CD4-positive, alpha-beta T cell treated with Interleukin-17A for 4 hours (primary cell): ENCODE measurements at regions not wholly inside any gene's neighbourhood (a gene's known extent, or its start where the extent isn't known, plus 50 kb on each side); places are given as distances from the start of the nearest gene placed in this dataset.
"Not testable (repeated sequence)": the region's sequence is repeated elsewhere in the genome, so short reads cannot be mapped to it uniquely, and the experiment has no call there.

ENCODE experiments used
- DNase-seq: peaks from one replicate; pipeline ENCODE4 v3.0.0-alpha.2; 2020; ENCODE audit warnings: mixed read lengths

GRCh38 chr10:63795094-63795860, 274.1 kb downstream of the REEP3 start:
- DNase-seq = no peak

- DNase-seq = no peak
Measured at GRCh38 chr10:63798599-63799498, 277.6 kb downstream of the REEP3 start.

GRCh38 chr10:63799521-63800300, 278.5 kb downstream of the REEP3 start:
- DNase-seq = no peak

- DNase-seq = no peak
Measured at GRCh38 chr10:63801166-63801565, 280.0 kb downstream of the REEP3 start.

- no peak for DNase-seq
Measured at GRCh38 chr10:63806330-63806729, 285.1 kb downstream of the REEP3 start.

GRCh38 chr10:63812501-63812900, 291.3 kb downstream of the REEP3 start:
- no peak for DNase-seq

GRCh38 chr10:63819753-63820329, 298.6 kb downstream of the REEP3 start:
- DNase-seq = peak; percentile 7

- no peak for DNase-seq
Measured at GRCh38 chr10:63822496-63822895, 301.3 kb downstream of the REEP3 start.

GRCh38 chr10:63825111-63825510, 303.9 kb downstream of the REEP3 start:
- DNase-seq = no peak

GRCh38 chr10:63825766-63826165, 304.6 kb downstream of the REEP3 start:
- DNase-seq = no peak

GRCh38 chr10:63827018-63827417, 305.8 kb downstream of the REEP3 start:
- not testable (repeated sequence) for DNase-seq

- DNase-seq = no peak
Measured at GRCh38 chr10:63829020-63829419, 307.8 kb downstream of the REEP3 start.

- no peak for DNase-seq
Measured at GRCh38 chr10:63829573-63830149, 308.5 kb downstream of the REEP3 start.

- DNase-seq = no peak
Measured at GRCh38 chr10:63832686-63833085, 311.5 kb downstream of the REEP3 start.

- DNase-seq = no peak
Measured at GRCh38 chr10:63833411-63834060, 312.3 kb downstream of the REEP3 start.

GRCh38 chr10:63836666-63837442, 315.7 kb downstream of the REEP3 start:
- DNase-seq = no peak

- DNase-seq = no peak
Measured at GRCh38 chr10:63841761-63842160, 320.6 kb downstream of the REEP3 start.

GRCh38 chr10:63843107-63843506, 321.9 kb downstream of the REEP3 start:
- DNase-seq = no peak

- DNase-seq = not testable (repeated sequence)
Measured at GRCh38 chr10:63848871-63849270, 327.7 kb downstream of the REEP3 start.

GRCh38 chr10:63862860-63863259, 341.7 kb downstream of the REEP3 start:
- no peak for DNase-seq

- no peak for DNase-seq
Measured at GRCh38 chr10:63865210-63865609, 344.0 kb downstream of the REEP3 start.
